C4-2B (cell line): ENCODE measurements at regions not wholly inside any gene's neighbourhood (a gene's known extent, or its start where the extent isn't known, plus 50 kb on each side); places are given as distances from the start of the nearest gene placed in this dataset.

Experiments
- ZFX ChIP-seq: fragments of 450-650 bp; IDR thresholded peaks from 2 replicates; pipeline ENCODE4 v1.6.1; 2017
- TF ChIP-seq, protein P1 (sequence below): fragments of 450-650 bp; conservative IDR thresholded peaks from 2 replicates; pipeline ENCODE4 v1.5.1; 2017; ENCODE audit warnings: mild to moderate bottlenecking

DNA sequence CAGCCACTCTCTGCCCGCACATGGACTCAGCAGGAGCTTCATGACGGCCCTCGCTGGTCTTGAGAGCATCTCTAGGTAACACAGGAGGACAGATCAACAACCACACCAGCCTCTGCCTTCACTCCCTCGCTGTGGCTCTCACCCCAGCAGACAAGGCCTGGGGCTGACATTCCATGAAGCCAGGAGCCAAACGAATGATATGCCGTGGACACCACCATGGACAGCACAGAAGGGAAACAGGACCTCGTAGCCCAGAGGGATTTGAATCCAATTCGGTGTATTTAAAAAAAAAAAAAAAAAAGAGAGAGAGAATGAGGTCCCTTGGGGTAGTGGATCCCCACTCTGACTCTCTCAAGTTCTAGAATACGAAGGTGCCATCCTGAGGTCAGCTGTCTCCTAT lies 385.5 kb downstream of the SHANK2 start:
- TF ChIP-seq, protein P1, sequence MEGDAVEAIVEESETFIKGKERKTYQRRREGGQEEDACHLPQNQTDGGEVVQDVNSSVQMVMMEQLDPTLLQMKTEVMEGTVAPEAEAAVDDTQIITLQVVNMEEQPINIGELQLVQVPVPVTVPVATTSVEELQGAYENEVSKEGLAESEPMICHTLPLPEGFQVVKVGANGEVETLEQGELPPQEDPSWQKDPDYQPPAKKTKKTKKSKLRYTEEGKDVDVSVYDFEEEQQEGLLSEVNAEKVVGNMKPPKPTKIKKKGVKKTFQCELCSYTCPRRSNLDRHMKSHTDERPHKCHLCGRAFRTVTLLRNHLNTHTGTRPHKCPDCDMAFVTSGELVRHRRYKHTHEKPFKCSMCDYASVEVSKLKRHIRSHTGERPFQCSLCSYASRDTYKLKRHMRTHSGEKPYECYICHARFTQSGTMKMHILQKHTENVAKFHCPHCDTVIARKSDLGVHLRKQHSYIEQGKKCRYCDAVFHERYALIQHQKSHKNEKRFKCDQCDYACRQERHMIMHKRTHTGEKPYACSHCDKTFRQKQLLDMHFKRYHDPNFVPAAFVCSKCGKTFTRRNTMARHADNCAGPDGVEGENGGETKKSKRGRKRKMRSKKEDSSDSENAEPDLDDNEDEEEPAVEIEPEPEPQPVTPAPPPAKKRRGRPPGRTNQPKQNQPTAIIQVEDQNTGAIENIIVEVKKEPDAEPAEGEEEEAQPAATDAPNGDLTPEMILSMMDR, result no peak
- no peak for TF ChIP-seq ZFX
